ENCODE measurements at regions not wholly inside any gene's neighbourhood (a gene's known extent, or its start where the extent isn't known, plus 50 kb on each side); places are given as distances from the start of the nearest gene placed in this dataset.

DNA sequence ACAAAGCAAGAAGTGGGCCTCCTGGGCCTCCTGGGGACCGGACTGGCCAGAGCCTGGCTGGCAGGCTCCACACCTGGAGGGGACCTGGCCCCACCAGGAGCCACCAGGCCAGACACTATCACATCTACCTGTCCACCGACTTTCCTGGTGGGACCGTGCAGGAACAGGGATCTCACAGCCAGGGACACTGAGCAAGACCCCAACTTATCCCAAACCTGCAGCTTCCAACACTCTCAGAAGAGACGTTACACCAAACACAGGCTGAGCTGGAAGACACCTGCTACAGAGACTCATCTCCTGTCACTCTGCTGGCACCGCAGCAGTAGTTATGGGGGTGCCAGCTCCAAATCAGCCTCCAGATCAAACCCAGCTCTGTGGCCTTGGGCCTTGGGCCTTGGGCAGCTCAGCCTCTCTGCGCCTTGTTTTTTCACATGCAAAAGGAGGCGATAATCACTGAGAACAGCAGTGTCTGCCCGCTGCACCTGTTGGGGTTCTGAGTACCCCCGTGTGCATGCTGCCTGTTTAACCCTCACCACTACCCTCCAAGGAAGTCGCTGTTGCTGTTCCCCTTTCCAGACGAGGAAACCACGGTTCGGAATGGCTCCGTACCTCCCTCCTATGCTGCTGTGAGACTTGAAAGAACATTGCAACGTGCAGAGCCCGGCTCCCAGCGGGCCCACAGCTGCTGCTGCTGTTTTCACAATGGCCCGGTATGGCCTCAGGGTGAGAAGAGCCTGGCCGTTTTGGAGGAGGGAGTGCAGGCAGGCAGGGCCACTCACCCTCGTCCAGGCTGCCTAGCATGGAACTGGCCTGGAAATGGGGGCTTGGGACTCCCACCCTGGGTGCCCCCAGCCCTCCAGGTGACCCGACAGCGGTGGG, 69.6 kb downstream of the ADRA2C start:
- FAIRE-seq: no peak
- no peak for TF ChIP-seq POLR2A (IDR thresholded peaks at IDR 0.05; ENCODE audit: low read depth, low read length)

DNA sequence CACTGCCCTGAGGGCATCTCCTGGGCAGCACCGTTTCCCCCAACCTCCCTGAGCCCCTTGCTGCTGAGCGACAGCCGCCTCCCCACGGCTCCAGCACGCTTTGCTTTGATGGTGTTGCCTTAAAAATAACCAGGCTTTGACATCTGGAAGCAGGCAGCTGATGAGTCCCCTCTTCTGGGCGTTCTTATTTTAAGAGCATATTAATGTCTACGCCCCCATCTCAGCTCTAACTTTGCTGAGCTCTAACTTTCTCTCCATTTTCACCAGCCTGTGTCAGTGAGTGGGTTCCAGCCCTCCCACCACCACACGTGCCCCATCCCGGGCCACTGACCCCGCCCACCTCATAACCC, 70.2 kb downstream of the ADRA2C start:
- FAIRE-seq: no peak
- no peak for TF ChIP-seq POLR2A (IDR thresholded peaks at IDR 0.05; ENCODE audit: low read depth, low read length)
- DNase-seq (ENCODE audit: insufficient read length, low spot score): no peak

More for the DNA sequence above, 69.6 kb downstream of the ADRA2C start:
- DNase-seq (ENCODE audit: insufficient read length, low spot score): no peak

DNA sequence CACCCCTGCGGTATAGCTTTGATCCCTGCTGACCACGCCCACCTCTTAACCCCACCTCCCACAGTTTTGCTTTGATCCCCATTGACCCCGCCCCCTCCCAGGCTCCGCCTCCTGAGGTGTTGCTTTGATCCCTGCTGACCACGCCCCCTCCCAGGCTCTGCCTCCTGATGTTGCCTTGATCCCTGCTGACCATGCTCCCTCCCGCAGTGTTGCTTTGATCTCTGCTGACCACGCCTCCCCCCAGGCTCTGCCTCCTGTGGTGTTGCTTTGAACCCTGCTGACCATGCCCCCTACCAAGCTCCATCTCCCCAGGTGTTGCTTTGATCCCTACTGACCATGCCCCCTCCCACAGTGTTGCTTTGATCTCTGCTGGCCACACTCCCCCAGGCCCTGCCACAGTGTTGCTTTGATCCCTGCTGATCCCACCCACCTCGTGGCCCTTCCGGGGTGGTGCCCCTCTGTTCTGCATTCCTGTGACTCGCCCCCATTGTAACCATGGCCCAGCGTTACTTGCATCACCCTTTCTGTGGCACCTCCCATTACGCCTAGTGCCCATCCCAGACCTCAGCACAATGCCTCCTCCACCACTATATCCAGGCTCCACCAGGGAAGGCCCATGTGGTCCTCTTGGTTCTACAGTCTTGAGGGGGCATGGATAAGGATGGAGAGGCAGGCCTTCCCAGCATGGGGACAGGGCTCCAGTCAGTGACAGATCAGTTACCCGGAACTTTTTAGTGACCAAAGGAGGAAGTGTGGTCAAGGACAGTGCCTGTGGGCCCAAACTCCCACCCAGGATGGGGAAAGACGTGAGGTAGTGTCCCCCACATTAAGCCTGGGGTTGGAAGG, 70.8 kb downstream of the ADRA2C start:
- FAIRE-seq: no peak
- no peak for TF ChIP-seq POLR2A (IDR thresholded peaks at IDR 0.05; ENCODE audit: low read depth, low read length)
- no peak for DNase-seq (ENCODE audit: insufficient read length, low spot score)

DNA sequence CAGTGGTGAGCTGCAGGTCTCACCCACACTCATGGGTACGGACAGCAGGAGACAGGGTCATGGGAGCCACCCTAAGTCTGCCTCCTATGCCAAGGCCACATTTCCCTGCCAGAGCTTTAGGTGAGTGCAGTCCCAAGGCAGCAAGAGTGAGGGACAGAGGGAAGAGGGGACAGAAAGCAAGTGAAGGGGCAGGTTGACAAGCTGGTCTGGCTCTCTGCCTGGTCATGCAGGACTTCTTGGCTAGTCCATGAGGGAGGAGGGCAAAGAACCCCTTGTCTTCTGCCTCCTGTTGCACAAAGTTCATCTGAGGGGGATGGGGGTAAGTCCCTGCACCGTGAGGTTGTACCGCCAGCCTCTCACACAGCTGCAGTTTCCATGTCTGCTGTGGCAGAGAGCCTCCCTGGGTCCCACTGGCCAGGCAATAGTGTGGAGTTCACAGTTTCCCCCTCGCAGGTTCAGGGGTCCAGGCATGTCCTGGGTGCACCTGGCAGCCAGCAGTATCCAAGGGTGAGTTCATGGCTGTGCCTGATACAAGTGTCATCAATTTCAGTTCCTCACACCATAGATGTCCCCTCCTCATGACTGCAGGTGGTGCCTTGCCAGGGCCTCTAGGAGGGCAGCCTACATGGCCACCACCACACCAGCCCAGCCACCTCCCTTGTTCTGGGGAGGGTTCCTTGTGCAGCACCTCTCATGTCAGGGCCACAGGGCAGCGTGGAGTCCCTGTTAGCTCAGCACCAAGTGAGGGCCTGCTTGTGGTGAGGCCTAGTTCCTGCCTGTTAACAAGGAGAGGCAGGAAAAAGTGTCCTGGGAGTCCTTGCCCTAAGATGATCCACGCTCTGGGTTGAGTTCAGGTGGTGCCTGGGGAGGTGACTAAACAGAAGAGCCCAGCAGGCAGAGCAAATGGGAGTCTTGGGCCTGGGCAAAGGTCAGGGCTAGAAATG, 72.5 kb downstream of the ADRA2C start:
- TF ChIP-seq POLR2A (IDR thresholded peaks at IDR 0.05; ENCODE audit: low read depth, low read length): no peak
- FAIRE-seq: no peak
- no peak for DNase-seq (ENCODE audit: insufficient read length, low spot score)

DNA sequence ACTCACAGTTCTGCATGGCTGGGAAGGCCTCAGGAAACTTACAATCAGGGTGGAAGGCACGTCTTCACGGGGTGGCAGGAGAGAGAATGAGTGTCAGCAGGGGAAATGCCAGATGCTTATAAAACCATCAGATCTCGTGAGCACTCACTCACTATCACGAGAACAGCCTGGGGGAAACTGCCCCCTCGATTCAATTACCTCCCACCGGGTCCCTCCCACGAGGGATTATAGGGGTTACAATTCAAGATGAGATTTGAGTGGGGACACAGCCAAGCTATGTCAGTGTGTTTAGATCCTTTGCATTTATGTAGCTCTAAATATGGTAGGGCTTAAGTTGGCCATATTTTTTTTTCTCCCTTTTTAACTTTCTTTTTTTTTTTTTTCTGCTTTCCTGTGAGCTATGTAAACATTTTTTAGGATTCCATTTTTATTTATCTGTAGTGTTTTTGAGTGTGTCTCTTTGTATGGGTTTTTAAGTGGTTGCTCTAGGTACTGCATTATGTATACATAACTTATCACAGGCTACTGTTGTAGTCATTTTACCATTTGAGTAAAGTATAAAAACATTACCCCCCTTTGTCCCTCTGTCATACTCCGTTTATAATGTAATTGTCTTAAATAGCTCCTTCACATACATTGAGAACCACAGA, 79.0 kb downstream of the ADRA2C start:
- TF ChIP-seq POLR2A (IDR thresholded peaks at IDR 0.05; ENCODE audit: low read depth, low read length): no peak
- no peak for FAIRE-seq
- DNase-seq (ENCODE audit: insufficient read length, low spot score): no peak

DNA sequence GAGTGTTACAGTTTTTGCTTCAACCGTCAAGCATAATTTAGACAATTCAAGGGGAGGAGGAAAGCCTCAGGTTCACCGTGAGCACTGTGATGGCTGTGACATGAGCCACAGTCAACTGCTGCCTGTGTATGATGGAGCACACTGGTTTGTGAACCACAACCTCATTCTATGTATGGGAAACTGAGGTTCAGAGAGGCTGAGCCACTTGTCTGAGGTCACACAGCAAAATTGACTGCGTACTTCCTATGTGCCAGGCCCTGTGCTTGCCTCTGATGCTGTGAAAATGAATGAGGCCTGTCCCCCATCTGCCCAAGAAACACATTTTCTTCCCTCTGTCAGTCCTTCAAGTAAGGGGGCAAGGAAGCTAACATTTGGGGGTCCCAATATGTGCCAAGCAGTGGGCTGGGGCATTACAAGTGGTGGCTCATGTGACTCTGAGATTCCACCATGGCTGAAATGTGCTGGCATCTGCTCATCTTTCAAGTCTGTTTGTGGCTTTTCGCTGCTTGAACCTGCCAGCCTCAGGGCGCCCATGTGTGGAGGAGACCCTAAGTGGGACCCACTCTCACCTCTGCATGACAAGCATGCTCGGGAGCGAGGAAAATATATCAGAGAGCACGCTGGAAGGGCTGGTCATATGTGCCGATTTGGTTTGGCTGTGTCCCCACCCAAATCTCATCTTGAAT, 79.7 kb downstream of the ADRA2C start:
- no peak for TF ChIP-seq POLR2A (IDR thresholded peaks at IDR 0.05; ENCODE audit: low read depth, low read length)
- FAIRE-seq: no peak
- DNase-seq (ENCODE audit: insufficient read length, low spot score): no peak

DNA sequence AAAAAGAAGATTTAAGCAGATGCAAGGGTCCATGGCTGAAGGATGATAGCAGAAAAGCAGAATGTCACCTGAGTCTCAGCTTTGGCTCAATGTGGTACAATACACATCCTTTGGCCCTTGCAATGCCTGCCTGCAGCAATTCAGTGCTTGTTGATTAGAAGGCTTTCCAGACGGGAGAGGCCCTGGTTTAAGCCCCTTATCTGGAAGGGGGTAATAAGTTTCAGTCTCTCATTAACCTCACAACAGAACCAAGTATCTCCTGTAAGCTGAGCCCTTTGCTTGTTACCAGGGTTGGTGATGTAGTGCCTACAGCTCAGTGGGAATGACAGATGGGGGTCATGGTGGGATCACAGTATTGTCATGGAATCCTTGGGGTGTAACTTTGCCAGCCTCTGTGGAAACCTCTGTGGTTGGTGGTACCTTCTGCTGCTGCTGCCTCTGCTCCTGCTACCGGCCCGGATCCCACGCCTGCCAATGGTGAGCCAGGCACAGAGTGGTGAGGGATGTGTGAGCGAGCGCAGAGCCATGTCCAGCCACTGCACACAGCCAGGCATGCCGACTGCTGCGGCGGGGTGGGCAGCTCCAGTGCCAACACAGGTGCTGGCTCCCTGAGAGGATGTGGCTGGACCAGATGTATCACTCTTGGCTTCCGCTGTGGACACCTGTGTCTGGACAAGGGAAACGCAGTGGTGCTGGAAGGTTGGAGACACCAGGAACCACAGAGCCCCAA, 81.2 kb downstream of the ADRA2C start:
- FAIRE-seq (no peak), DNase-seq (ENCODE audit: insufficient read length, low spot score) (no peak)

DNA sequence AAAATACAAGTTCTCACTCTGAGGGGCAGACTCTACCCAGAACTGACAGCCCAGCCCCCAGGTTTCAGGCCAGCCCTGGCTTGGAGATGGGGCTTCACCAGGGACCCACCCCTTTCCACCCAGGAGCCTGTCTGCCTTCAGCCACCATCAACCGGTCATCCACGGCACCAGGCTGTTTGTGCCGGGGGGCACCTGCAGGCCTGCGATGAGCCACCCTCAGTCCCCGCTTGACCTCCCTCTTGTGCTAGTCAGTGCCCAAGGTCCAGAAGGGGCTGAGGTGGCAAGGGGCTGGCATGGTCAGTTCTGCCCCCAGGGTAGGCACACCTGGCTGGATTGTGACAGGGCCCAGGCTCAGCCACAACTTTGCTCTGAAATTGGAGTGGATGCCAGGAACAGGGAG, 82.1 kb downstream of the ADRA2C start:
- FAIRE-seq (no peak), DNase-seq (ENCODE audit: insufficient read length, low spot score) (no peak)
- no peak for TF ChIP-seq POLR2A (IDR thresholded peaks at IDR 0.05; ENCODE audit: low read depth, low read length)

More for the DNA sequence above, 81.2 kb downstream of the ADRA2C start:
- no peak for TF ChIP-seq POLR2A (IDR thresholded peaks at IDR 0.05; ENCODE audit: low read depth, low read length)

DNA sequence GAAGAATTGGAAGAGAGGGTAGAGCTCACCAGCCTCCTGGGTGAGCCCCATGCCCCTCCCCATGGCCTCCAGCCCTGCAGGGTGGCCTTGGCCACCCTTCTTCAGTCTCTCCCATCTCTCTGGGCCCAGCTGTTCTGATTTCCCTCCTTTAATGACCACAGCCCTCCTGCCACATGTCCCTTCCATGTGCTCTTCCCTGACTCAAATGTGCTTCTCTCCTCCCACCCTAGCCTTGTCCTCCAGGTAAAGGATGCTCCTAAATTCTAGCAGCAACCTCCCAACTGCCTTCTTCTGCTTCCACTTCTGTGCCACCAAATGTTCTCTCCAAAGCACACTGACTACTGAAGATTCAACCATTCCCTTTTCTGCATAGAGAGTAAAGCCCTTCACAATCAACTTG, 83.0 kb downstream of the ADRA2C start:
- DNase-seq (ENCODE audit: insufficient read length, low spot score) (no peak), FAIRE-seq (no peak)
- no peak for TF ChIP-seq POLR2A (IDR thresholded peaks at IDR 0.05; ENCODE audit: low read depth, low read length)

DNA sequence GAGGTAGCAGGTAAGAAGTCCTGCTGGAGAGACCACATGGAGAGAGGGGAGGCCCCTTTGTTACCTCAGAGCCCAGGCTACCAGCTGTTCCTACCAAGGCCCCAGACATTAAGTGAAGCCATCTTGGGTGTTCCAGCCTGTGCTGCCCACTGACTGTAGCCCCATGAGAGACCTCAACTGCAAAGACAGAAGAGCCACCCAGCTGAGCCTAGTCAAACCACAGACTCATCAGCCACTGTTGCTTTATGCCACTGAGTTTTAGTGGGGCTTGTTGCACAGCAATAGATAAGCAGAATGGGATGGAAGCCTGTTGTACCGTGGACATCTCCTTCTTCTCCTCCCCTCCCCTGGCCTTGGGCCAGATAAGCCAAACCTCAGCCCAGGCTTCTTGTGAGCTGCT, 83.9 kb downstream of the ADRA2C start:
- no peak for DNase-seq (ENCODE audit: insufficient read length, low spot score)
- no peak for FAIRE-seq
- TF ChIP-seq POLR2A (IDR thresholded peaks at IDR 0.05; ENCODE audit: low read depth, low read length): no peak

DNA sequence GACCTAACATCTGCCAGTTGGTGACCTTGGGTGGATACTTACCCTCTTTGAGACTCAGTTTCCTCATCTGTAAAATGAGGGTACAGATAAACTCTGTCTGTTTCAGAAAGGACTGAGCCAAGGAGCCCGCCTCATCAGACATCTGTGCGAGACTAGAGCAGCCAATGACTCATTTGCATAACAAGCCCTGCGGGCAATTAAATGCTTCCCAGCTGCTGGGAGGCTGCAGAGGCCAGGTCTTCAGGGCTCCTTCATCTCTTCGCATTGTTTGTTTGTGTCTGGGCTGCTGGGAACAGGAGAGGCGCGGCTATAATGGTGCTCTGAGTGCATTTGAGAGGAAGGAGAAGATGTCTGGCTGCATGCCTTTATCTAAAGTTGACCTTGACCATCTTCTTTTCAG, 85.0 kb downstream of the ADRA2C start:
- no peak for DNase-seq (ENCODE audit: insufficient read length, low spot score)
- no peak for FAIRE-seq
- TF ChIP-seq POLR2A (IDR thresholded peaks at IDR 0.05; ENCODE audit: low read depth, low read length): no peak

DNA sequence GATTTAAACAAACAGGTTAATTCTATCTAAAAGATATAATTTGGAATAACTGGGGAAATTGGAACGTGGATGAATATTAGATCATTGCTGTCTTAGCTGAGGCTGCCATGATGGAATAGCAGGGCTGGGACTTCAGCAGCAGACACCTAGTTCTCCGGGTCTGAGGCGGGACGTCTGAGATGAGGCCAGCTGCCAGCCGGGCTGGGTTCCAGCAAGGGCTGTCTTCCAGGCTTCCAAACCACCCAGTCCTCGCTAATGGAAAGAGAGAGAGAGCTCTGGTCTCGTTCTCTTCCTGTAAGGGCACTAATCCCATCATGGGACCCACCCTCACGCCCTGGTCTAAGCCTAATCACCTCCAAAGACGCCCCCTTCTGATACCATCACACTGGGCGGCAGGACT, 85.7 kb downstream of the ADRA2C start:
- no peak for TF ChIP-seq POLR2A (IDR thresholded peaks at IDR 0.05; ENCODE audit: low read depth, low read length)
- FAIRE-seq: no peak
- no peak for DNase-seq (ENCODE audit: insufficient read length, low spot score)
